ENCODE measurements at regions not wholly inside any gene's neighbourhood (a gene's known extent, or its start where the extent isn't known, plus 50 kb on each side); places are given as distances from the start of the nearest gene placed in this dataset.
"Not testable (repeated sequence)": the region's sequence is repeated elsewhere in the genome, so short reads cannot be mapped to it uniquely, and the experiment has no call there.

DNA sequence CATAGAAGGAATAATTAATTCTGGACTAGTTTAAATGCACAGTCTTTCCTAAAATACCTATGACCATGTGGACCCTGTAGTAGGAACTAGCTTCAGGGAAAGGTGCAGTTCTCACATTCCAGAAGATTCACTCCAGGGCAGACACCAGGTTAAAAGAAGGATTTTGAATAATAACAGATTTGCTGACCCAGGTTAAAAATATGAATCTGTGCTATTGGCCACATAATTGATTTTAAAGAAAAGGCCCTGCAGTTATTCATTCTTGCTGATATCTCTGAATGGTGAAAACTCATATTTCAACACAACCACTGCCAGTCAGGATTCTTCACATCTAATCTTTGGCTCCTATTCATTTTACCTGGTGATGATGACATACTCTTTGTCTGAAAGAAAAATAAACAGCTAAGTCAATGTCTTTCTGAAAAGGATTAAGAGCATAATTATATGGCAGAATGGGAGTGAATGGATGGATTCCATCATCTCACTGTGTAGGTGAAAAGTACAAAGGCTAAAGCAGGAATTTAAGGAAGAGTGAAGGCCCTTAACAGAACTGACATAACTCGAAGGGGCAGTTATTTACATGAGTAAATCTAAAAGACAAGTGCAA, 432.8 kb downstream of the PDGFC start:
- no peak for DNase-seq

DNA sequence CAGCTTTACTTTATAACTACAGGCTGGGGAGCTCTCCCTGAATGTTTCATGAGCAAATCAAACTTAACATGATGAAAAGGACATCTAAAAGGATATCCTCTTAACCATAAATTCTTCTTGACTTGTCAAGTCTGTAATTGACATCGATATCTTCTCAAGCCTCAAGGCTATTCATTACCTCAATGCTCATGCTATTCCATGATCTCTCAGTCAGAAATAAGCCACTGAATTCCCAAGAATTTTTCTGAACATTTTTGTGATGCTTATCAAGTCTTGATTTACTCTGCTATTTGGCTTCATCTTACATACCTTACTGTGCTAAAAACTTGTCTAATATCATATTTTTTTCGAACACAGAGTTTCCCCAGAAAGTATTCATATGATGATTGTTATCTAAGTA, 433.4 kb downstream of the PDGFC start:
- DNase-seq, result no peak

DNA sequence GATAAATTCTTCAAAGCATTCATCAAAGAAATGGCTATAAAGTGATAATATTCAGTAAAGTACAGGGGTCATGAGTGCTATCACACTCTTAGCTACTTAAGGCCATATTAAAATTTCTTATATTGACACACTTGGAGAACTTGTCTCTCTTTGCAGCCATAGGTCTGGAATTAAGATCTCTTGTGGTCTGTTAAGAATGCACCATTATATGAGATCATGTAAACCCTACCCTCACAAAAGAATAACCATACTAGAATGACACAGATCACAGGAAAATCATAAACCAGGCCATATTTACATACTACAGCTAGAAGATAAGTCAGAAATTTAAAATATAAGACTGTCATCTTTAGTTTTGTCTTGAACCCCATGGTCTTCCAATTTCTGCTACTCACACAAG, 434.3 kb downstream of the PDGFC start:
- DNase-seq, result no peak

DNA sequence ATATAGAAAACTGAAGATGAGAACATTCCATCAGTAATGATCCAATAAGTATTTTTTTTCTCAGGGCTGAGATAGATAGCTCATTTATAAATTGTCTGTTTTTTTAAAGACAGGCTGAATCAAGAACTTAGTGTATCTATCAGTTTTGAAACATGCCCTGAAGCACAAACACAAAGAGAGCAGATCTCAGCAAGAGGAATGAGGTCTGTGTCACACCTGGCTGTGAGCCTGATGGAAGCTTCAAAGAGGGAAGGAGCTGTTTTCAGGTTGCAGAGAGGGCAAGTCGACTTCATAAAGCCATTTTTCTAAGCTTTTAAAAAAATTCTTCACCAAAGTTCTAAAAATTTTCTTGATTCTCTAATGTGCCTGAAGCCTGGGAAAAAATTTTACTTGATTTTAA, 434.9 kb downstream of the PDGFC start:
- DNase-seq, result no peak

DNA sequence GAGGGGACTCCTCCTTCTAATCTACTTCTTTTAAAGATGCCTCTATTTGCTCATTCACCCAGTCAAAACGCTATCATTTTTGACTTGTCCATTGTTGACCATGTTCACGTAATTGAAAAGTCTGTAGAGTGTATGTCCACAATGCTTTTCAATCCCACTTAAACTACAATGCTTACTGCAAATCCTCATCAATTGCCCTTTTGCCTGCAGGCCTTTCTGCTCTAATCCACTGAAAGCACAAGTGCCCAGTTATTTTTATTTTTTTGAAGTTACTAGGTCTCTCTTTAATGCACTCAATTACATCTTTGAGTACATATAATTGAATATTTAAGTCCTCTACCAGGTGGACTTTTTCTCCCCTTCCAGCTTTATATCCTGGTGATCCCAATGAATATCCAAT, 437.4 kb downstream of the PDGFC start:
- no peak for DNase-seq

DNA sequence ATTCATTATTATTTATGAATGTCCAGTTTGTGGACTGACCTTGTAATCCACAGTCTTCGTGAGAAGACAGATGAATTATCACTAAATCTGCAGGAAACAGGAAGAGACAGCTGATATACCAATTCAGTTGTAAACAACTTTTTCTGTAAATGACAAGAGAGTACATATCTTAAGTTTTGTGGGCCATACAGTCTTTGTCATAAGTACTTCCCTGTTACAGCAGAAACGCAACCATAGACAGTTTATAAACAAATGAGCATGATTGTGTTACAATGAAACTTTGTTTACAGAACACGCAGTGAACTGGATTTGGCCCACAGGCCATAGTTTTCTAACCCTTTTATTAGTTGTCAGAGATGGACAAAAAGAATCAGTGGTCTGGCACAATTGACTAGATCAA, 443.4 kb downstream of the PDGFC start:
- no peak for DNase-seq

DNA sequence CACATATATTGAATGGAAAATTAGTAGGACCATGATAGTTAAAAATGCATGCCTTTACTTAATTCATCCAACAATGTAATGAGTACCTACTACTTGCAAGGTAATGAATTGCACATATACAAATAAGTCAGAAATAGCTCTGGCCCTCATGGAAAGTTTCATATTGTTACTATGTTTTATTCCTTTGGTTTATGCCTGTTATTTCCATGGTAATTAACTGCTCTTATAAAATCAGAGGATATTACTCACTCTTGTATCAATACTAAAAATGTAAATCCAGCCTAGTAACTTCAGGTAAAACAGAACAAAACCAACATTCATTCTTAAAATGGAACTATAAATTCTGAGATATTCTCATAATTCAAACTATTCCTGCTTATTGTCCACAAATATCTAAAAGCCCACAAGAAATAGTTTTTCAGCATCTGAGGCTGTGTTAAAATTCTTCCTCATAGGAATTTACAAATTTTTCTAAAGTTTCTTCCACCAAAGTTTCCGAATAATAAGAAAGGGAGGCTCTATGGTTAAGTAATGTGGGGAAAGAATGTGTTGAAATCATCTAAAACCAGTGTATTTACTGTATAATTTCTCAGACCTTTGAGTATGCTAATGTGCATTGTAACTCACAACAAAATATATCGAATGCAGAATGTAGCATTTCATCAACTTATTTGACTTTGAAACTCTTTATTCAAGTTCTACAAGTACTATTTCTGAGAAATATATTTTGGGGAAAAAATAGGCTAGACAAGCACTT, 444.2 kb downstream of the PDGFC start:
- no peak for DNase-seq

DNA sequence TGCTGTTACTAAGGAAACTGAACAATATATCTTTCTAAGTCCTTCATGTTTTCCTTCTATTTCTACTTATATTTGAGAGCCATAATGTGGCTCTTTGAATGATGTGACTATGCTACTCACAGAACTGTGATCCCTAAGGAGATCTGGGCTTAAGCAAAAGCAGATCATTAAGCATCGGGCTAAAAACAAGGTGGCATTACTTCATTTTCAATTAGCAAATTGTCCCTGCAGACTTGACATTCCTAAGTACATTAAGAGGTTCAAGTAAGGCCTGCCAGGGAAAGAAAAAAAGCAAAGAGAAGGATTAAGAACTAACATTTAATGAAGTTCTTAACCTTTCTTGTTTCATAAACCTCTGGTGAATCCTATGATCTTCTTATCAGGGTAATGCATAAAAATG, 447.6 kb downstream of the PDGFC start:
- DNase-seq, result no peak

DNA sequence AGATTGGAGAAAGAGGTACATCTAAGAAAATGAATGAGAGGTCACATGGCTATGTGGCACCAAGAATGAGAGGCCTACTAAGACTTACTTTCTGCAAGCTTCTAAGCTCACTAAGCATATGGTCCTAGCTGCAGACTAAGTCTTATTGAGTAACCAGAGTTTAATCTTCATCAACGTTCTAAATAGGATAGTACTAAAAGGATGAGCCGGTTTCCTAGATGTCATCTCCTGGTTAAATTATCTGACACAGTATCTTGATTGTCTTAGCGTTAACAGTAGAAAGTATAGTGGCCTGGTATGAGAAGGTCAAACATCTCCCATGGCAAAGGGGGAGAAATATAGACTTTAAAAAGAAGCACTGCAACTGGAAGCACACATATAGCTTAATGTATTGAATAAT, 448.1 kb downstream of the PDGFC start:
- no peak for DNase-seq

DNA sequence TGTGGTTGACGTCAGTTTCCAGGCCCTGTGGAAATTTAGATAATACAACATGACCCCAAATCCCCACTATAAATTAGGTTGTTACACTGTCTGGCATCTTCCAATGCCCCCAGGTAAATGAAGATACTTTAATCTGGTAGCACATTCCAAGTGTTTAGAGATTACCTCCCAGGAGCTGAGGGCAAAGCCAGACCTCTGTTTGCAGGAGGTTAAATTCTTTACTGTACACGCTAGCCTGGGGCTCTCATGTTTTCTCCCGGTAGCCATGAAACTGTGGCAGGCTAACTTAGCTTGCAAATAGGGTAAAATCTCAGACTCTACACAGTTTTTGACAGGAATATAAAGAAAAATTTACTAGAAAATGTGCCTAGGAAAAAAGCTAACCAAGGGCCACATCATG, 450.0 kb downstream of the PDGFC start:
- no peak for DNase-seq

DNA sequence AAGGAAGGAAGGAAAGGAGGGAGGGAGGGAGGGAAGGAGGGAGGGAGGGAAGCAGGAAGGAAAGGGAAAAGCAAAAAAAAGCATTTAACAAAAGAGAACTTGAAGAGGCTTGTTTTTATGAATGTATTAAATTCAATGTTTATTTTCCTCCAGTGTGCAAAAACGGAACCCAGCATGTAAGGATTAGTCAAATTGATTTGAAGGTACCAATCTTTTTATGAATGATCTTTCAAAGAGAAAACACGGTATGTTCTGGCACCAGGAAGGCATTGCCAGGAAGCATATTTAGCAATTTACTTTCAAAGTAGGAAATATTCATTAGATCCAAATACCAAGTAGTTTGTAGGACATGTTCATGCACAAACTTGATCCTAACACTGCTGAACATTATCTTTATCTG, 453.6 kb downstream of the PDGFC start:
- no peak for DNase-seq

DNA sequence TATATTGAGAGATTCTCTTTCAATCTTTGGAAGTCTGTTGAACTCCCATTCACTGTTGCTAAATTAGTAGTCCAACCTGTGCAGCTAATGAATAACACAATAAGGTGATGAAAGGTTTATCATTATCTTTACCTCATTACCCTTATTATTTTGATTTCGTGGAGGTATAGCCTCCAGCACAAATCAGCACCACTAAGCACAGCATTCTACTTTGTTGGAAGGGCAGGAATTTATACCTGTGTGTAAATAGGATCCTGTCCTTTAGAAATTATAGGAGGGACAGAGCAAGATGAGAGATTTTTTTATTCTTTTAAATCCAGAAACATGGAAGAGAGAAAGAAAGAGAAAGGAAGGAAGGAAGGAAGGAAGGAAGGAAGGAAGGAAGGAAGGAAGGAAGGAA, 454.1 kb downstream of the PDGFC start:
- DNase-seq, result no peak

DNA sequence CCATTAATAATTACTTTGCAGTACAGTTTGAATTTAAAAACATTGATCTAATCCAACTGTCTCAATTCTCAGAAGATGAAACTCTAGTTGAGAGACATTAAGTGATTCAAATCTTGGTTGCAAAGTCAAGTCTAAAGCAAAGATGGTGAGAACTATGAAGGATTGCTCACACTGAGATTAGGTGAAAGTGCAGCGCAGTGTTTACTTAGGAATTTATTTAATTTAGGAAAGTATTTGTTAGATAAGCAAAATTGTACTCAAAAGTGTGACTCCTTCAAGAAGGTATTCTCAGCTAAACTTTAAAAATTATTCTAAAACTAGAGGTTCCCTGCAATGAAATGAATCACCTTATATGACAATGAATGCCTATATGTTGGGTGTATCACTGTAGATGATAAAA, 454.9 kb downstream of the PDGFC start:
- no peak for DNase-seq

DNA sequence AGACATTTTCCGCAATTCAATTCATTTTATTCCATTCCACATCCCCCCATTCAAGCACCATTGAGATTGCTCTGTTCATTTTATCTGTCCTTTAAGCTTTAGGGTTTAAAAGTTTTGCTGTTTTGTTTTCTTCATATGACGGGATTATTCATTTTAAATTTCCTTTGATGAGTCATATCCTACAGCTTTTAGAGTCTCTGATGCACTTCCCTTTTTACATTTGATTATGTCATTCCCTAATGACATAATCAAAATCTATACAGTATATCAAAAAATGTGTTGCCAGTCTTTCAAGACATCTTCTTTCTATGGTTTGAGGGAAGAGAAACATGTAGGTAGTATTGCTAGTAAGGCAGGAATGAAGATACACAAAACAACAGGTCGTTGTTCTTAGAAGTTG, 456.3 kb downstream of the PDGFC start:
- no peak for DNase-seq

DNA sequence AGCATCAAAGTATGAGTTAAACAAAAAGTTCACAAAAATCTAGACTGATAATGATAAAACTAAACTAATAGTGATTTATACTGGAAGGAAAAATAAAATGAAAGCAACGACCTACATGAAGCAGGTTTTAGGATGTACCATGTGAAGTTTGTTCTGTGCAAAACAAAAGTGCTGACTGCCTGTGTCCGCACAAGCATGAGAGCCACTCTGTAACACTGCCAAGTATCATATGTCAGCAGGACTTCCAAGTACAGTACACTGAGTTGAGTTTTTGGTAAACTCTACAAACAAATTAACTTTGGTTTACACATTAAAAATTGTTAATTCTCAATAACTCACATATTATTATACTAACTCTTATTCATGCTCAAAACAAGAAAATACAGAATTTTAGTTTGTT, 459.0 kb downstream of the PDGFC start:
- DNase-seq, result no peak

DNA sequence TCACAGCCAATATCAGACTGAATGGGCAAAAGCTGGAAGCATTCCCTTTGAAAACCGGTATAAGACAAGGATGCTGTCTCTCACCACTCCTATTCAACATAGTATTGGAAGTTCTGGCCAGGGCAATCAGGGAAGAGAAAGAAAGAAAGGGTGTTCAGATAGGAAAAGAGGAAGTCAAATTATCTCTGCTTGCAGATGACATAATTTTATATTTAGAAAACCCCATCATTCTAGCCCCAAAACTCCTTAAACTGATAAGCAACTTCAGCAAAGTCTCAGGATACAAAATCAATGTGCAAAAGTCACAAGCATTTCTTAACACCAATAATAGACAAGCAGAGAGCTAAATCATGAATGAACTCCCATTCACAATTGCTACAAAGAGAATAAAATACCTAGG, 461.7 kb downstream of the PDGFC start:
- DNase-seq, result not testable (repeated sequence)

DNA sequence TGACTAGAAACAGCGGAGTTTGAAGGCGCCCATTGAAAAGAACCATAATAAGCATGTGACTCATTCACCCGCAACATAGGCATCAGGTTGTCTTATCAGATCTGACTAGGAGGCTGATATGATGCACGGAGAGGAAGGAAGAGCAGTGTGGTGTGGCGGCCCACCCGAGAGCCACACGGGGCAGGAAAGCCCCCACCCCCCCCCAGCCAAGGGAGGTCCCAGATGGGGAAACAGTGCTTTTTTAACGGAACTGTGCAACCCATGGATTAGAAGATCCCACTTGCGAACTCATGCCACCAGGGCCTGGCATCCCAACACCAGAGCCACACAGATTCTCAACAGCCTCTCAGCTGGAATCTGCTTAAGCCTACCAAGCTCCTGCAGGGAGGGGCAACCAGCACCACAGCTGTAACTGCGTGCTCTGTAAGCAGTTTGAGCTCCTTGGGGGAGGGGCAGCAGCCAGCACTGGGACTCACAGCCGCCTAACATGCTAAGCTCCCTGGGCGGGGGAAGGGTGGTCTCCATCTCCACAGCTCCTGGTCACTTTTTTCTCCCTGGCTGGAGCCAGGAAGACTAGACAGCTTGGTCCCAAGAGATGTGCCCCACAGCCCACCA, 466.2 kb downstream of the PDGFC start:
- no peak for DNase-seq

DNA sequence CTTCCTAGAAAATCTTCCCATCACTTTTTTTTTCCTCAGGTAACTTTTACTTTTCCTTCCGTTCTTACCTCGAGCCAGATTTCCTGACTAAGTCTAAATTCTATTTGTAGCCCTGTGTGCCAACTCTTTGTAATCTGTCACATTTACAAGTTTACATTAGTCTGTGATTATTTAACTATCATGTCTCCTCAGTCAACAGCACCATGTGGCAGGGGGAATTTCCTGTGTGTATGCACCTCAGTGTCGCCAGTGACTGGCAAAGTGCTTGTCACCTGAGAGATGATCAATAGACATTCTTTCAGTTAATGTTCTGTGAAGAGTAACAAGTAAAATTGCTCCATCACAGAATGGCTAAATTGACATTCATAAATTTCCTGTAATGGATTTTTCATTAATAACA, 468.5 kb downstream of the PDGFC start:
- no peak for DNase-seq

DNA sequence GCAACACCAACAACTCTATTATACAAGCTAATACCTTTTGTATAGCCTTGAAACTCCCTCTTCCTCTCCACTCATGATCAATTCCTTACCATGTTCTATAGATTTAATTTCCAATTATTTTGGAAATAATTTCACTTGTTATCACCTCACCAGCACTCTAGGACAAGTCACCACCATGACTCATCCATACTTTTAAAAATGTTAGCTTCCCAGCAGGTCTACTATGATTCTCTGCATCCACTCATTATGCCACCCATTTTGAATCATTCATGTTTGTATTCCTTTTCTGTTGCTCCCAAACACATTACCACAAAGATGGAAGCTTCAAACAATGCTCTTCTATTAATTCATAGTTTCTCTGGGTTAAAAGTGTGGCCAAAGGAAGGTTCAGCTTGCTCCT, 469.6 kb downstream of the PDGFC start:
- DNase-seq, result no peak

DNA sequence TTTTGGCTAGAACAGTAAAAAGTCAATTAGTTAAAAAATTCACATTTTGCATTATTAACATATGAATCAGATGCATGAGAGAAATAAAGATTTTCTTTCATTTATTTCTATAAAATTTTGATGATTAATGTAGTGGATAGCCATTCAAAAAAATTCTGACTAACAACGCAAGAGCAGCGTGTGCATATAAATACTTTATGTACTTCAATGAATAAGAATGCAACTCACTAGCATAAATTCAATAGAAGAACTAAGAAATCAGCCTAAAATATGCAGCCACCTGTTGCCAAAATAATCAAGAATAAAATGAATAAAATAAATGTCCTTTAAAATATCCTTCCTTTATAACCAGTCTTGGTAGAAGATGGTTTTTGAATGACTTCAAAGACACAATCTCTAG, 471.9 kb downstream of the PDGFC start:
- DNase-seq, result no peak

DNA sequence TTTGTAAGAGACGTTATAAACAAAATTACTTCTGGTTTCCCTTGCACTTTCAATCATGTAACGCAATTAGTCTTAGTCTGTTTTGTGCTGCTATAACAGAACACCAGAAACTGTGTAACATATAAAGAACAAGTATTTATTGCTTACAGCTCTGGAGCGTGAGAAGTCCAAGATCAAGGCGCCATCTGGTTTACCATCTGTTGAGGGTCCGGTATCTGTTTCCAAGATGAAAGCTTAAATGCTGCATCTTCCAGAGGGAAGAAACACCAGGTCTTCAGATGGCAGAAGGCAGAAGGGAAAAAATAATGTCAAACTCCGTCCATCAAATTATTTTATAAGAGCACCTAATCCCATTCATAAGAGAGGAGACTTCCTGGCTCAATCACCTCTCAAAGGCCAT, 474.1 kb downstream of the PDGFC start:
- DNase-seq, result no peak

DNA sequence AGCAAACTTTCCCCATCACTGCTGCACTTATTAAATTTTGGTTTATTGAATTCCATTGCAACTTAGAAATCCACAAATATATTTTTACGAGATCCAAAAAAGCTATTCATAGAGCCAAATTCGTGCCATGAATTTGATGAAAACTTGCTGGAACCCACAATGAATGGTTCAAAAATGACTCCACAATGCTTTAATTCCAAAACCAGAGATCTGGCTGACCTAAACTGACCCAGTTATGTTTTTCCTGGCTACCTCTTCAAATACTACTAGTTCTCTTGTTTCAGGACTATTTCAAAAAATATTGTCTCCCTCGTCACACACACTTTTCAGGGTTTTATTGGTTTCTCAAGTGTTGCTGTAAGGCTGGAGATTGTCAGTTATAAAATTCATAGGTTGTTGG, 474.8 kb downstream of the PDGFC start:
- DNase-seq, result no peak

DNA sequence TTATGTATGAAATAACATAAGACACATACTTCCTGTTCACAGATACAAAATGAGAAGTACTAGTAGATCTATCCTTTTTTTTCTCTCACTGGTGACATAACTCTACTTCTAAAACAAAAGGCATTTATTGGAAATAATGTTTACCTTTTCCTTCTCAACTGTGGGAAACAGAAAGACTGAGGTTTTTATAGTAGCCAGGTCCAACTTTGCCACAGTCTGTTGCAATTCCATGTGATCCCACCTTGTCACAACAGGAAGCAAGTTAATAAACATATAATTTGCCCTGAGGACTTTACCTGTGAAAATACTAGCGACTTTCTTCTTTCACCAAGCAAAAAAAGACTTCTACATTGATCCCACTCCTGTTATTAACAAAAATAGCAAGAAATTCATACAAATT, 475.8 kb downstream of the PDGFC start:
- DNase-seq, result no peak

DNA sequence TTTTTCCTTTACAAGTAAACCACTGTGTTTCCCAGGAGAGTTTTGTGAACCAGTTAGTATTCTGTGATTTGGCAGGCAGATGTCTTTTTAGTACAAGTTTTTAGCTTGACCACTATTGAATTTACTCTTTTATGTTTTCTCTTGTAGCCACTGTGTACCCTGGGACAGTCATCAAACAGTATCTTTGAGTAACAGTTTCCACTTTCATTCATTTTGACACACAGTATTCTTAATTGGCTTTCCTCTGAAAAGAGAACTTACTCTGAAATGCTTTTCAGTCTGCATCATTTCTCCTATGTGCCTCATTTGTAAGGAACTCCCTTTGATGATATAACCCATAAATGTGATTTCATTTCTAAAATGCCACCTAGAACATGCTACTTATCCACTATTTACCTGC, 476.5 kb downstream of the PDGFC start:
- no peak for DNase-seq

DNA sequence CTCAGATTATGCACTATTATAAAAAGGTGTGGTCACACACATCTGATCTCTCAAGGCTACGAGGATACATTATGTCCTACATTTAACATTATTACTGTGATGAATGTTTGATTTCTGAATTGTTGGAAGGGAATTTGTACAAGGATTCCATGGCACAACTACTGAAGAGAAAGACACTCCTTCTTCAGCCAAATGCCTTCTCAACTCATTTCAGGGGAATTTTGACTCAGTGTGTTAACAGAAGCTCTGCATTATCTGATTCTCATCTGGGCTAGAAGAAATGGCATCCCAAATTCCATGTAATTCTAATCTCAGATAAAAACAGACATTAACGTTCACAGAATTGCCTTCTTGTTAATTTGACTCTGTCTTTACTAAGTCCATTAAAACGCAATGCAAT, 477.7 kb downstream of the PDGFC start:
- DNase-seq, result no peak

All from NCI-H2081 treated with DMSO at 0.1 percent for 48 hours (cell line).